Activated CD8-positive, alpha-beta memory T cell treated with anti-CD3 and anti-CD28 coated beads, Interleukin-2, amount 10 ng/mL, durations not matched to agents 7 days and 5 days (primary cell): ENCODE measurements at regions not wholly inside any gene's neighbourhood (a gene's known extent, or its start where the extent isn't known, plus 50 kb on each side); places are given as distances from the start of the nearest gene placed in this dataset.

Experiments
- ATAC-seq: fragments of 150-1000 bp; cut with Tn5 transposase; one replicate; pipeline ENCODE4 v1.10.0; 2021; ENCODE audit warnings: moderate library complexity
- CTCF ChIA-PET: fragments of 350-600 bp; sonication (Branson Sonifier 250); formaldehyde crosslinking; loops from one replicate; lab custom pipeline; 2021; ENCODE audit warnings: antibody characterized with exemption; lab: Charles Lee
- DNase-seq: peaks from one replicate; pipeline ENCODE4 v3.0.0-alpha.2; 2020
- H3K27ac Mint-ChIP-seq: one replicate; pipeline ENCODE4 v1.8.0; 2021; ENCODE audit warnings: mild to moderate bottlenecking, mixed read lengths
- H3K27me3 Mint-ChIP-seq: one replicate; pipeline ENCODE4 v1.8.0; 2021; ENCODE audit warnings: mixed read lengths
- H3K36me3 Mint-ChIP-seq: one replicate; pipeline ENCODE4 v1.8.0; 2021; ENCODE audit warnings: mild to moderate bottlenecking, mixed read lengths
- H3K4me1 Mint-ChIP-seq: one replicate; pipeline ENCODE4 v1.8.0; 2021; ENCODE audit warnings: mixed read lengths
- H3K4me3 Mint-ChIP-seq: one replicate; pipeline ENCODE4 v1.8.0; 2021; ENCODE audit warnings: mild to moderate bottlenecking, moderate library complexity, mixed read lengths
- H3K9me3 Mint-ChIP-seq: one replicate; pipeline ENCODE4 v1.8.0; 2022; ENCODE audit warnings: low read depth, mixed read lengths

DNA sequence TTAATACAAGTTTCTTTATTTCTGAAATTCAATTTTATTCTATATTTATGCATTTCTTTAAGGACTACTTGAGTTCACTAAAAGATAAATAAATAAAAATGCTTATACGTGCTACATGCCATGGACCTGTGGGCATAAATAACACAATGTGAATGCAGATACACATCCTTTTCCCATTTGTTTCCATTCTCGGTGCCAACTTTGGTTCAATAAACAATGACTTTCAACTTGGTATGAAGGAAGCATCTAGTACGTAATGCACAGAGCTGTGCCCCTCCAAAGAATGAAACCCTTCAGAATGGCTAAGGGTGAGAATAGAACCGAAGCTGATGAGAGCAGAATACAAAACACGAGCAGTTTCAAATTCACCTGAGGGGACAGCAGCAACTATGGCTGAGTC is 409.3 kb downstream of the MTX2 start:
- Mint-ChIP-seq H3K9me3 (no peaks in the 10 kb centered on the region), H3K4me3 (no peak overlapping the region), H3K4me1 (no peaks in the 10 kb centered on the region), H3K27me3 (peaks cover 52% of the 10 kb centered on the region), H3K36me3 (peaks cover 1% of the 10 kb centered on the region), H3K27ac (no peak overlapping the region)
- DNase-seq (no peak), ATAC-seq (no peak)
- CTCF ChIA-PET, result no interaction called here

DNA sequence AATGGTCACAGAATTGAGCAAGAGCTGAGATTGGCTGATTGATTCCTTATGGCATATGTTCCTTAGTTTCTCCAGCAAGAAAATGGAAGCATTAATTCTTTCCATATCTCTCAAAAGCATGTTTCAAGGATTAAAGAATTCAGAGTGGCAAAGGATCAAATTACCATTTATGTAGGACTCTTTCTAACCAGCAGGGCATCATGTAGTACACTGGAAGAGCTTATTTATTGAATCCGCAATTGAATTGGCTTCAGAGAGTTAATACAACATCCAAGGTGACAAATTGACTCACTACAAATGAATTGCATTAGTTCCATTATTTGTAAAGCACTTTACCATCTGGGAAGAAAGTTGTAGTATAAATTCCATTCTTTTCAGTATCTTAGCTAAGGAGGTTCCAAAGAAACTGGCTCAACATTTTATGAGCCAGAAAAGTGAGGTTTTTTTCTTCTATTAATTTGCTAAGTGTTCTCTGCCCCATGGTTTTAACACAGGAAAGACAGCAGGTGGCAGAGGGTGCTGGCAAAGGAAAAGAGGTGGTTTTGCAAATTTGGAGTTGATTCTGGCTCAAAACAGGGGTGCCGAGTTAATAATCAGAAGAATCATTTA is 409.9 kb downstream of the MTX2 start:
- ATAC-seq (no peak), DNase-seq (no peak)
- Mint-ChIP-seq H3K27ac (no peak overlapping the region), H3K27me3 (peaks cover 54% of the 10 kb centered on the region), H3K4me1 (no peaks in the 10 kb centered on the region), H3K9me3 (no peaks in the 10 kb centered on the region), H3K36me3 (peaks cover 1% of the 10 kb centered on the region), H3K4me3 (no peak overlapping the region)
- CTCF ChIA-PET, result no interaction called here

DNA sequence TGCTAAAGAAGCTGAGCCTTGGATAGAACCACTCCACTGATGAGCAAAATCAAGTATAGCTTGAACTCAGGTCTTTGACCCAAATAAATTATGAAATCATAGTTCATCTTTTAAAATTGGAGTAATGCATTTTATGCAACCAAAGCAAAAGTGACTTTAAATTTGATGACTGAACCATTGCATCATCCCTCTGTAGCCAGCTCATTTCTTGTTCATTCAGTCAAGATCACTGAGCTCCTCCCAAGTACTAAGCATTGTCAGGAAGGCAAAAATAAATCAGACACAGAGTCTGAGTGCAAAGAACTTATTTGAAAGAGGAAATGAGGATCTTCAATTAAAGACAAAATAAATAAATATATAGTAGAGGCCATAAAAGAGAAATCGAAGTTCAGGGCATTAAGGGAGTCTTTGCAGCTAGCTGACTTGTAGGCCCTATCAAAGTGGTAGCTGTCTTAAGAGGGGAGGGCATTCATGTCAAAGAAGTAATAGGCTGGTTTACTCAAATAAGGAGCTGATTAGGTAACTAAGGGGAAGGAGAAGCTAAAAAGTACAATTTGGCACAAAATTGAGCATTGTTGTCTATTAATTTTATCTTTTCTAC is 411.8 kb downstream of the MTX2 start:
- Mint-ChIP-seq H3K27me3 (peaks cover 64% of the 10 kb centered on the region), H3K27ac (no peak overlapping the region), H3K36me3 (peaks cover 1% of the 10 kb centered on the region), H3K4me3 (no peak overlapping the region), H3K9me3 (no peaks in the 10 kb centered on the region), H3K4me1 (no peaks in the 10 kb centered on the region)
- ATAC-seq, result no peak
- no peak for DNase-seq
- CTCF ChIA-PET, result interaction anchor here (1.1 to 1.2 kb wide), 2 partner anchors 133 to 467 kb away, joined by 3 to 4 read pairs; no protein-coding TSS in a partner anchor

DNA sequence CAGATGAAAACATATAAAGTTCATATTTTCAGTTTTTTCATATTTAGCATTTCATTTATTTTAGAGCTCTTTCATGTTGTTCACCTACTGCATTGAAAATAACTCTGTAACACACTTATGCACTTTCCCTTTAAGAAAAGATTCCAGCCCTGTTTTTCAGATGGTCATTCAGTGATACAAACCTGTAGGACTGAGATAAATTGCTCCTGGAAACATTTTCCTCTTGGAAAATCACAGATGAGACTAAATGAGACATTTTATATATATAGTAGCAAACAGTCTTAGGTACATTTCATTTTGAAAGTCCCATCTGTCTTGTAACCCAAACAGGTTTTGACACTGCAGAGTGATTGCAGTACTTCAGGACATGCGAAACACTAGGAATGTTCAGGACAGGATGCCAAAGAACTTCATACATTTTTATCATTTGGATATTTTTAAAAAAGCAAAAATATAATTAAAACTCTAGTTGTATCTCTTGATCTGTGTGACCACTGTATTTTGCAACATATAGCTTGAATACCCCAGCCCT is 412.4 kb downstream of the MTX2 start:
- CTCF ChIA-PET, result interaction anchor here (1.1 to 1.2 kb wide), 2 partner anchors 133 to 466 kb away, joined by 3 to 4 read pairs; no protein-coding TSS in a partner anchor
- no peak overlapping the region for H3K27ac Mint-ChIP-seq
- no peaks in the 10 kb centered on the region for H3K4me1 Mint-ChIP-seq
- peaks cover 69% of the 10 kb centered on the region for H3K27me3 Mint-ChIP-seq
- H3K9me3 Mint-ChIP-seq, result no peaks in the 10 kb centered on the region
- no peak overlapping the region for H3K4me3 Mint-ChIP-seq
- ATAC-seq, result no peak
- H3K36me3 Mint-ChIP-seq, result peaks cover 1% of the 10 kb centered on the region
- DNase-seq, result no peak

DNA sequence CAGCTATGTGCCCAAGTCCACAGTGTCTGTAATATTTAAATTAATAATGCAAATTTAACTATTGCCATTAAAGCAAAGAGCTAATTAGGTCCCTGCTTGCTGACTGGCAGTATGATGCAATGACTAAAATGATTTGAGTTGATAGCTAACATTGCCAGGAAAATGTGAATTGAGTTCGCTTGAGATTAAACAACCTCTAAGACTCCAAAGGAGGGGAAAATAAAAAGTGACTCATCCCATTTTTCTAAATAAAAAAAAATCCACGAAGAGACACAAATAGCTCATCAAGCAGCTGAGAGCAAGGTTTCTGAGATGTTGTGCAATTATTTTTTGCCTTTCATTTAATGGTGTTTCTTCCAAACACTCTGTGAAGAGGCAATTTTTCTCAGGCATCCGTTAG is 413.0 kb downstream of the MTX2 start:
- CTCF ChIA-PET, result no interaction called here
- ATAC-seq (no peak), DNase-seq (no peak)
- no peak overlapping the region for H3K4me3 Mint-ChIP-seq
- H3K4me1 Mint-ChIP-seq, result no peaks in the 10 kb centered on the region
- H3K27me3 Mint-ChIP-seq, result peaks cover 66% of the 10 kb centered on the region
- H3K27ac Mint-ChIP-seq, result no peak overlapping the region
- peaks cover 1% of the 10 kb centered on the region for H3K36me3 Mint-ChIP-seq
- H3K9me3 Mint-ChIP-seq, result no peaks in the 10 kb centered on the region

DNA sequence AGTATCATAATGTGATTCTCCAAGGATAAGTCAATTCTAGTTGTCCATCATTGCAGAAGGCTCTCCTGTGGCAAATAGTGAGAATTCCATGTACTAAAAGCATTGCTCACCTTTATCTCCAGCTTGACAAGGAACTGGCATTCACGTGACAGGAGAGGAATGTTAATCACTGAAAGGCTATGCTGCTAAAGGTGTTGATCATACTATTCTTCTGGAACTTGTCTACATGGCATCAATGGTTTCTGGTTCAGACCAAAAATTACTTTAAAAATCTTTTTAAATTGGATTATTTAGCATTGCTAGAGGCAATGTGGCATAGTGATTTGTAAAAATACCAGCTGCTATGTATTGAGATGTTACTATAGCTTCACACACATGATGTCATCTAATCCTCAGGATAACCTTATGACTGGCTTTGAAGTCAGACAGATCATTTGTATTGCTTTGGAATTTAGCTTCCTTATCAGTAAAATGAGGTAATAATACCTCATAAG is 414.4 kb downstream of the MTX2 start:
- peaks cover 61% of the 10 kb centered on the region for H3K27me3 Mint-ChIP-seq
- no peak overlapping the region for H3K4me3 Mint-ChIP-seq
- CTCF ChIA-PET, result no interaction called here
- ATAC-seq, result no peak
- no peak overlapping the region for H3K27ac Mint-ChIP-seq
- peaks cover 1% of the 10 kb centered on the region for H3K36me3 Mint-ChIP-seq
- no peaks in the 10 kb centered on the region for H3K4me1 Mint-ChIP-seq
- H3K9me3 Mint-ChIP-seq, result no peaks in the 10 kb centered on the region
- DNase-seq, result no peak

DNA sequence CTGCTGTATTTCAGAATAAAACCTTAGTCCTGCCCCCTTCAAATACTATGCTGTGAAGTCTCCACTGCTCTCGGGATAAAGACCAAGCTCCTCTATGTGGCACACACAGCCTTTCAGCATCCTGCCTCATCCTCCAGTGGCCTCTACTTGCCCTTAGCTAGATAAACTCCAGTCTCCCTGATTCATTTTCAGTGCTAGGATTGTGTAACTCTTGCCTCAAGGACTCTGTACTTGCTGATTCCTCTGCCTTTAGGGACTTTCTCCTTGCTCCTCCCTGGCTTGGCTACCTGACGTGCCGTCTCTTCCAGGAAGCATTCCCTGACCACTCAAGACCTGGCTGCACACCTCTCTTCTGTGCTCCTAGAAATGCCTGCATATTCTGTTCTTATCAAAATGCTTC is 416.7 kb downstream of the MTX2 start:
- Mint-ChIP-seq H3K9me3 (no peaks in the 10 kb centered on the region), H3K4me1 (no peaks in the 10 kb centered on the region), H3K36me3 (peaks cover 1% of the 10 kb centered on the region), H3K27ac (no peak overlapping the region), H3K27me3 (peaks cover 48% of the 10 kb centered on the region), H3K4me3 (no peak overlapping the region)
- no peak for ATAC-seq
- CTCF ChIA-PET, result interaction anchor here (0.9 kb wide), 1 partner anchor 15 kb away, joined by 3 read pairs; no protein-coding TSS in a partner anchor
- no peak for DNase-seq

DNA sequence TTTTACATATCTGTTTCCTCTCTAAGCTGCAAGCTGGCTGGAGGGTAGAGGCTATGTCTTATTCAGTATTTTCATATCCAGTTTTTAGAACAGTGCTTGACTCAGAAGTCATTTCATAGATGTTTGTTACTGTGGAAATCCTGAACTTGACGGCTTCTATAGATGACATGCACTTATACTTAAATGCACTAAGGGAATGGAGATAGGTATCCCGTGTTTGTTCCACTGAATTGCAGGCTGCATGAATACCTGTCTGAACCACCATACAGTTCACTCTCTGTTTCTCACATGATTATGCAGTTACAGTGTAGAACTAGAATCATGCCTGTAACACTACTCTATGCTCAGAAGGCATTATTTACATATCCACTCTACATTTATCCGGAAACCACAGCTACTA is 417.1 kb downstream of the MTX2 start:
- CTCF ChIA-PET, result interaction anchor here (0.9 kb wide), 1 partner anchor 15 kb away, joined by 3 read pairs; no protein-coding TSS in a partner anchor
- Mint-ChIP-seq H3K4me1 (no peaks in the 10 kb centered on the region), H3K27ac (no peak overlapping the region), H3K36me3 (no peaks in the 10 kb centered on the region), H3K9me3 (no peaks in the 10 kb centered on the region), H3K4me3 (no peak overlapping the region), H3K27me3 (peaks cover 49% of the 10 kb centered on the region)
- ATAC-seq, result no peak
- DNase-seq, result no peak

DNA sequence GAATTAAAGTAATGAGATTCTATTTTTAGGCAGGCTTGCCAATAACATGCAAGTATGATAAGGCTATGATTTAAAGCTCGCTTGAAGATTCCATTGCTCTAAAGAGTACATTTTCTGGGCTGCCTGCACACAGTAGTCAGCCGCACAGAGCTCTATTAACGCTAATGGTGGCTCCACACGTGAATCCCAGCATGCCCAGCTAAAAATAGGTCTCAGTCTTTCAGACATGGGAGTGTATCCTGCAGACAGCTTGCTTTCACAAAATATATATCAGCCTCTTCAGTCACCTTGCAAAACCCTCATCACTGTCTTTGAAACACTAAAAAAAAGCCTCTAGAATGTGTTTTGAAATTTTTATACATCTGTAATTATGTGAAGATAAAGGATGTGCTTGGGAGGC is 418.1 kb downstream of the MTX2 start:
- Mint-ChIP-seq H3K27me3 (peaks cover 49% of the 10 kb centered on the region), H3K4me3 (no peak overlapping the region), H3K36me3 (no peaks in the 10 kb centered on the region), H3K27ac (no peak overlapping the region), H3K4me1 (no peaks in the 10 kb centered on the region), H3K9me3 (no peaks in the 10 kb centered on the region)
- CTCF ChIA-PET, result no interaction called here
- DNase-seq (no peak), ATAC-seq (no peak)

DNA sequence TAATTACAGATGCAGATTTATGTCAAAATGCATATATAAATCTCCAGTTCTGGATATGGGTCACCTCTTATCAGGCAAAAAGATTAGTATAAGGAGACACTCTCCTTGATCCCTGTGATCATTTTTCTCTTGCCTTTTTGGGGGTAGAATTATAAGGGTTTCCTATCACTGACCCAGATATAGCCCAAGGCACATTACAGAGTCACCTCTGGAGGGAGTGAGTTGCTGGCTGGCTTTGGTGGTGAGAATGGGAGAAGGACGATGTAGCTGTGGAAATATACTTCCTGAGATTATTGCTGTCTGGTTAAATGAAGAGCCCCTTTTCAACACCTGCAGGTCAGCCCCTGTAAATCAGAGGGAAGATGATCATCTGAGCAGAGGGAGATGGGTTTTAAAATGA is 418.7 kb downstream of the MTX2 start:
- Mint-ChIP-seq H3K9me3 (no peaks in the 10 kb centered on the region), H3K4me1 (no peaks in the 10 kb centered on the region), H3K4me3 (no peak overlapping the region), H3K27me3 (peaks cover 49% of the 10 kb centered on the region), H3K27ac (no peak overlapping the region), H3K36me3 (no peaks in the 10 kb centered on the region)
- CTCF ChIA-PET, result no interaction called here
- no peak for DNase-seq
- no peak for ATAC-seq

DNA sequence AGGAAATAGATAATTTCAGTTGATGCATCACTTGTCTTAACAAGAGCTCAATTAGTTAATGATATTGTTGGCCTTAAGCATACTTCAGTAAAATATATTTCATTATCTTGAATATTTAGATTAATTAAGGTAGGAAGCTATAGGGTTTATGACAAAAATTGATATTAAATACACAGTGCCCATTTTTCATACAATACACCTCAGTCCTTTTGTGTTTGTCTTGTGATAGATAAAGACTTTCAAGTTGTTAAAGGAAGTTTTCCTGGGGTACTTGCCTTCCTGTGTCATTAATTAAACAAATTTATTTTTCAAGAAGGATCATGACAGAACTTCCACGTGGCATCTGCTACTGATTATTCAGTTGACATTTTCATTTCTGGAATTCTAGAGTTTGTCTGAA is 420.5 kb downstream of the MTX2 start:
- Mint-ChIP-seq H3K27ac (no peak overlapping the region), H3K9me3 (no peaks in the 10 kb centered on the region), H3K27me3 (peaks cover 49% of the 10 kb centered on the region), H3K4me3 (no peak overlapping the region), H3K4me1 (no peaks in the 10 kb centered on the region), H3K36me3 (no peaks in the 10 kb centered on the region)
- ATAC-seq (no peak), DNase-seq (no peak)
- CTCF ChIA-PET, result no interaction called here

DNA sequence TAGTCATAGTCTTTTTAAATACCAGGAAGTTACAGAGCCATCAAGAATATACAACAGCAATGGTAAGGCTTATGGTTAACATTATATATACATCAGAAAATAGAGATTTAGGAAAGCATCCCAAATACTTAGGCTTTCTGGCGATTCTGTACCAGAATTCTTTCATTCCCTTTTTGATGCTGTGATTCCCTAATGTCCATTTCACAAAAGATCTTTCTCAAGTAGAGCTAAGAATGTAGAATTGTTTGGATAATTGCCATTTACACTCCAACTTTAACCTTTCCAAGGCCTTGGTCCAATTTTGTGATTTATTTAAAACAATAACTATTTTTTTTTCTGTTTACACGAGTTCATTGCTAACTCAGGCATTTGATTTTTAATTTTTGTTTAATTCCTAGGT is 422.2 kb downstream of the MTX2 start:
- Mint-ChIP-seq H3K9me3 (no peaks in the 10 kb centered on the region), H3K4me1 (no peaks in the 10 kb centered on the region), H3K27me3 (peaks cover 44% of the 10 kb centered on the region), H3K27ac (no peak overlapping the region), H3K36me3 (no peaks in the 10 kb centered on the region), H3K4me3 (no peak overlapping the region)
- DNase-seq (no peak), ATAC-seq (no peak)
- CTCF ChIA-PET, result no interaction called here

DNA sequence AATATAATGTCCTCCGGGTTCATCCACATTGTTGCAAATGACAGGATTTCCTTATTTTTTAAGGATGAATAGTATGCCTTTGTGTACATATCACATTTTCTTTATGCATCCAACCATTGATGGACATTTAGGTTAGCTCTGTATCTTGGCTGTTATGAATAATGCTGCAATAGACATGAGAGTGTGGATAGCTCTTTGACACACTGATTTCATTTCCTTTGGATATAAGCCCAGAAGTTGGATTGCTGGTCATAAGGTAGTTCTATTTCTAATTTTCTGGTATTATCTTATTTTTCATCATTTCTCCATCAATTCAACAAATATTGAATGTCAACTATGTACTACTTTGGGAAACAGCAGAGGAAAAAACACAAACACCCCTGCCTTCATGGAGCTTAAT is 423.3 kb downstream of the MTX2 start:
- Mint-ChIP-seq H3K9me3 (no peaks in the 10 kb centered on the region), H3K4me1 (no peaks in the 10 kb centered on the region), H3K27me3 (peaks cover 49% of the 10 kb centered on the region), H3K4me3 (no peak overlapping the region), H3K36me3 (no peaks in the 10 kb centered on the region), H3K27ac (no peak overlapping the region)
- CTCF ChIA-PET, result no interaction called here
- DNase-seq (no peak), ATAC-seq (no peak)

DNA sequence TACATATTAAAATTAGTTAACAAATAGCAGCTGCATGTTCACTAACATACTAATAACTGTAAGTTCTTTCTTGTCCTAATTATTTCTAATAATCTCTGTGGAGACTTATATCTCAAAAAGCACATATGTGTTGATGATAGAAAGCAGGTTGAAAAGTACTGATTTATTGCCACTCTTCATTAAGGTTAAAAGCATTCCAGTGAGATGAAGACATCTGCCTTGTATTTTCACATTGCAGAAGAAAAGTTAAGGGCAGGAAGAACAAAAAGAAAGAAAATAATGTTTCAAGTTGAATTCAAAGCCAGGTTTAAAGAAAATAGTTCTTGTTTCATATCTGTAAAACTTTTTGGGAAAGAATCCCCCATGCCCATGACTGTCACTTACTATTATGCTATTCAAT is 429.9 kb downstream of the MTX2 start:
- H3K36me3 Mint-ChIP-seq, result no peaks in the 10 kb centered on the region
- ATAC-seq, result no peak
- CTCF ChIA-PET, result no interaction called here
- peaks cover 39% of the 10 kb centered on the region for H3K27me3 Mint-ChIP-seq
- no peak overlapping the region for H3K27ac Mint-ChIP-seq
- H3K4me3 Mint-ChIP-seq, result no peak overlapping the region
- DNase-seq, result no peak
- no peaks in the 10 kb centered on the region for H3K9me3 Mint-ChIP-seq
- H3K4me1 Mint-ChIP-seq, result no peaks in the 10 kb centered on the region
